HFF-Myc (cell line): ENCODE measurements at regions not wholly inside any gene's neighbourhood (a gene's known extent, or its start where the extent isn't known, plus 50 kb on each side); places are given as distances from the start of the nearest gene placed in this dataset.

Experiments used
- DNase-seq: peaks from one replicate; pipeline ENCODE4 v3.0.0-alpha.2; 2011; ENCODE audit warnings: low read depth; ENCODE audit errors: extremely low read depth
- H3K4me3 ChIP-seq: replicated peaks from 2 replicates; pipeline ENCODE4 v1.5.1; 2011; ENCODE audit warnings: low read depth, mild to moderate bottlenecking, control low read depth, low read length
- TF ChIP-seq, protein P1 (sequence below): IDR thresholded peaks from 2 replicates; pipeline ENCODE4 v1.5.1; 2012; ENCODE audit warnings: mild to moderate bottlenecking, low read depth, low read length, control low read depth; ENCODE audit errors: missing control alignments

DNA sequence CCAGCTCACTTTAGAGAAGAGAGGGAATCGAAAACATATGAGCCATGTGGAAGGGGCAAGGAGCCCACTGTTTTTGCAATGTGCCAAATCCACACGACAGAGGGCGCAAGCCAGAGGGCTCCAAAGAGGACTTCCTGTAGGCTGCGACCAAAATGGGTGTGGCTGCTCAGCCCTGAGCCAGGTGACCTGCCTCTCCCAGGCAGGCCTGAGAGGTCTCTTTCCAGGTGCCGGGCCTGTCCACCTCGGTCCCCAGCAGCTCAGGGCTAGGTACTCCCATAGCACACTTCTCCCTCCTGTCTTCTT lies 153.8 kb downstream of the TTC32 start:
- DNase-seq = no peak
- TF ChIP-seq, protein P1, sequence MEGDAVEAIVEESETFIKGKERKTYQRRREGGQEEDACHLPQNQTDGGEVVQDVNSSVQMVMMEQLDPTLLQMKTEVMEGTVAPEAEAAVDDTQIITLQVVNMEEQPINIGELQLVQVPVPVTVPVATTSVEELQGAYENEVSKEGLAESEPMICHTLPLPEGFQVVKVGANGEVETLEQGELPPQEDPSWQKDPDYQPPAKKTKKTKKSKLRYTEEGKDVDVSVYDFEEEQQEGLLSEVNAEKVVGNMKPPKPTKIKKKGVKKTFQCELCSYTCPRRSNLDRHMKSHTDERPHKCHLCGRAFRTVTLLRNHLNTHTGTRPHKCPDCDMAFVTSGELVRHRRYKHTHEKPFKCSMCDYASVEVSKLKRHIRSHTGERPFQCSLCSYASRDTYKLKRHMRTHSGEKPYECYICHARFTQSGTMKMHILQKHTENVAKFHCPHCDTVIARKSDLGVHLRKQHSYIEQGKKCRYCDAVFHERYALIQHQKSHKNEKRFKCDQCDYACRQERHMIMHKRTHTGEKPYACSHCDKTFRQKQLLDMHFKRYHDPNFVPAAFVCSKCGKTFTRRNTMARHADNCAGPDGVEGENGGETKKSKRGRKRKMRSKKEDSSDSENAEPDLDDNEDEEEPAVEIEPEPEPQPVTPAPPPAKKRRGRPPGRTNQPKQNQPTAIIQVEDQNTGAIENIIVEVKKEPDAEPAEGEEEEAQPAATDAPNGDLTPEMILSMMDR = no peak
- H3K4me3 ChIP-seq = no peak overlapping the region

DNA sequence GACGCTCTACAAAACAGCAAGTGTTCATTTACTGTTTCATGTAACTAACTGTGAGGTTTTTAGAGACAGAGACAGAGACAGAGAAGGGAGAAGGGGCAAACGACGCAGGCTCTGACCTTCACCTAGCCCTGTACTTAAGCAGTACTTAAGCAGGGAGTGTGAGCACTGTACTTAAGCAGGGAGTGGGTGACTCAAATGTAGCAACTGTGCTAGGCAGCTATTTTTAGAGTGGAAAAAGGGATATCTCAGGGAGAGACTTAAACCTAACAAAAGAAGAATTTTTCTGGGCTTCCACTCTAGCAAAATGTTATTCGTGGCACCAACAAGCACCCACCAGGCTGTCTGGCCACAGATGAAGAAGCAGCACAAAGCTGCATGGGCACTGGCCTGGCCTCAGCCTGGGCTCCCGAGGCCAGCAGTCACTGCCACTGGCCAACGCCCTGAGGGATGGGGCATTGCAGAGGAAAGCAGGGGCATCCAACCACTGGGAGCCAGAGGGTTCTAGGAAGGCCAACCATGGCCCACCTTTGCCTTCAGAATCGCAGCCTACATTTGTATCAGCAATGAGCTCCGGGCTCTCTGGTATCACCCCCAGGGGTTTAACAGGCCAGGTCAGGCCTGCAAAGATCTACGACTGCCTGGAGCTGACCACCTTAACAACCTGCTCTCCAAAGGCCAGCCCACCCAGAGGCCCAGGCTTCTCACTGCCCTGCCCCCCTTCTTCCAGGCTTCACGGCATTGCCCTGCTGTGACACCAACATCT lies 154.3 kb downstream of the TTC32 start:
- no peak for DNase-seq
- TF ChIP-seq, protein P1 = no peak

DNA sequence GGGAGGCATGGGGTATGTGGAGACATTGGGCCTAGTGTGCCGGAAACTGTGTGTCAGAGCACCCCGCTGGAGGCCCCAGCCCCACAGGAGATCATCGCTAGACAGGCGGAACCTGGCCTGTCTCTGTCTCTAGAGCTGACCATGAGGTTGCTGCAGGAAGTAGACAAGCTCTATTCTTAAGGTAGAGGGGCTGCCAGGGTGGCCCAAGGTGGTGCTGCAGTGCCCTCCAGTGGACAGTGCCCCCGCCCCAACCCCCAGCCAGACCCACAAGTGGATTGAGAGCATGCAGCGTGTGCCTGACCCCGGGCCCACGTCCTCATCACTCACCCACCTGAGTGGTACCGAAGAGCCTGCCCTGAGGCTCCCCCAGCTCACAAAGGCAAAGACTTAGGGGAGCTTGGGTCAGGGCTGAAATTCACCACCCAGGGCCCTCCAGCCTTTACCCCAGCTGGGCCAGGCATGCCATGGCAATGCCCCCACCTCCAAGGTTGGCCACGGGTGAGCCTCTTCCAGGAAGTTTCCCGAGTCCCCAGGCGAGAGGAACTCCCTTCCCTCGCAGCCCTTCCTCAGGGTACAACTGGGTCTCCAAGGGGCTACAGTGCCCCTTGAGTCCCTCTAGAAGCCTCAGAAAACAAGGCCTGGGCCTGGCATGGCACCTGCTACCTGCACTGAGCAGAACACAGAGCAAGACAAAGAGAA lies 155.0 kb downstream of the TTC32 start:
- TF ChIP-seq, protein P1 = peak; percentile 62
- no peak for DNase-seq
- H3K4me3 ChIP-seq = no peak overlapping the region

More for the DNA sequence above, 154.3 kb downstream of the TTC32 start:
- no peak overlapping the region for H3K4me3 ChIP-seq

DNA sequence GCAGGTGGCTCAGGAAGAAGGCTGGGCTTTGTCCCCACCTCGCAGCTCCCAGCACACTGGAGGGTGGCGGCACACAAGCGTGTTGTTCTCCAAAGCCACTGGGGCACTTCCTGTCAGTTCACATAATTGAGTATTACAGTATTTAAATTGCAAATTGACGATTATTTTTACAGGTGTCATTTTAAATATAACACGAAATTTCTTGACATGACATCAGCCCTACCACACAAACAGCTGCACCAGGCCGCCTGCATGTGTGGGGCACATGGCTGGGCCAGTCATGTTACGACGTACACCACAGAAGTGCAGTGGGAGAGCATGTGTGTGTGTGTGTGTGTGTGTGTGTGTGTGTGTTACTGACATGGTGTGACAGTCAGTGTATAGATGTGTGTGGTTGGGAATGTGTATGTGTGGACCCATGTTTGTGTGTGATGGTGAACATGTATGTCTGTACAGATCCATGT lies 155.6 kb downstream of the TTC32 start:
- TF ChIP-seq, protein P1 = no peak
- H3K4me3 ChIP-seq = no peak overlapping the region
- no peak for DNase-seq

DNA sequence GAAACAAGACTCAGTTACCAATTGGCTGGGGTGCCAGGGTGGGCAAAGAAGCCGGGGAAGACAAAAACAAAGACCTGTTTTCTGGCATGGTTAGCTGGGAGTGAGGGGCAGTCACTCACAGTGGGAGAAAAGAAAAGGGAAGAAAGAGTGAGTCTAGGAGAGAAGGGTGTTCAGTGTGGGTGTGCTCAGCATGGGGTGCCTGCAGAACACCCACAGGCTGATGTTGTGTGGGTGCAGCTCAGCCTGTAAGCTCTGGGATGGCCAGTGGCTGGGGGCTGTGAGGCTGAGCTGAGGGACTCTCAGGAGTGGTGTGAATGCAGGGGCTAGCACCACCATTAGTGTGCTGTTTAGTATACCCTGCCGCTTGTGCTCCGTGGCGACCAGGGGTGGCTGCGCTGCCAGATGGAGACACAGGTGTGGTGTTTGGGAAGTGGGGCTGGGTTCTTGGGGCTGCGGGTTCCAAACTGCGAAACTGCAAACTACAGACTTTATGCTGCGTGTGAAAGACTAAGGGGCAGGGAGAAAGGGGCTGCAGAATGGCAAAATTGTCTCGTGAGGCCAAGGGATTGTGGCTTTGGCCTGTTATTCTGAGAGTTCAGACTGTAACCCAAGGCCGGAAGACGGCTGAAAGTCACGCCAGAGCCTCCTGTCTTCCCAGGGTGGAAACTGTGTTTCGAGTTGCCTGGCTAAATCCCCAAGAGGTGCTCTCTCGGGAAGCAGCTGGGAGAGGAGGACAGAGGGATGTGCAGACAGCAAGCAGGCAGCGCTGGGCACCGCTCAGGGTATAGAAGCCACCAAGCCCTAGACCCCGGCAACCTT lies 156.3 kb downstream of the TTC32 start:
- TF ChIP-seq, protein P1 = no peak

DNA sequence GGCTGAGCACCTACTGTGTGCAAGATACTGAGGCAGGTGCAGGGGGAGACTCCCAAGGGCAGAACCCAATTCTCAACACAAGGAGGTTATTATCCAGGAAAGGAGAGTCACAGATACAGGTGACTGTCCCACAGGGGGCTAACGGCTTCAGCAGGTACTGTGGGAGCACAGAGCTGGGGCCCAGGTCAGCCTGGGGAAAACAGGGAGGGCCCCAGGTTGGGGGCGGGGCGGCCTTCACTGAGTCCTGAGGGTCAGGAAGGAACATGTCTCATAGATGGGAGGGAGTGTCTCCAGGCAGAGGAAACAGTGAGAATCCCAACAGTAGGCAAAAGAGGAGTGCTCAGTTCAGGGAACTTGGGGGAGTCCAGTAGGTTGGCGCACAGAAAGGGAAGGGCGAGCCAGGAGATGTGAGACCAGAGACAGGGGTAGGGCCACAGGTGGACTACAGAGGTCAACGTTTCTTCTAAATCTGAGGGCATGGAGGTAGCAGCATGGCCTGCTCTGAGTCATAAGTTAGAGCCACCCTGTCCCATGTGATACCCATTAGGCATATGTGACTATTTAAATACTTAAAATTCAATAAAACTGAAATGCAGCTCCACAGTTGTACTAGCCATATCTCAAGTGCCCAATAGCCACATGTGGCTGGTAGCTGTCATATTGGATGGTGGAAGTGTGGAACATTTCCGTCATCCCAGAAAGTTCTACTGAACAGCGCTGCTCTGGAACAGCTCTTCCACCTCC lies 157.2 kb downstream of the TTC32 start:
- TF ChIP-seq, protein P1 = no peak
- no peak for DNase-seq
- no peak overlapping the region for H3K4me3 ChIP-seq

More for the DNA sequence above, 156.3 kb downstream of the TTC32 start:
- DNase-seq = no peak
- no peak overlapping the region for H3K4me3 ChIP-seq
